Activated naive CD4-positive, alpha-beta T cell treated with anti-CD3 and anti-CD28 coated beads for 36 hours (primary cell): ENCODE measurements at regions not wholly inside any gene's neighbourhood (a gene's known extent, or its start where the extent isn't known, plus 50 kb on each side); places are given as distances from the start of the nearest gene placed in this dataset.

Source experiments
- CTCF ChIA-PET: fragments of 350-600 bp; sonication (Branson Sonifier 250); formaldehyde crosslinking; loops from one replicate; lab custom pipeline; 2021; ENCODE audit warnings: antibody characterized with exemption; lab: Charles Lee
- DNase-seq: peaks from one replicate; pipeline ENCODE4 v3.0.0-alpha.2; 2020
- H3K27ac Mint-ChIP-seq: one replicate; pipeline ENCODE4 v1.8.0; 2021; ENCODE audit warnings: mild to moderate bottlenecking, mixed read lengths
- H3K27me3 Mint-ChIP-seq: one replicate; pipeline ENCODE4 v1.8.0; 2021; ENCODE audit warnings: low read depth, mixed read lengths
- H3K36me3 Mint-ChIP-seq: one replicate; pipeline ENCODE4 v1.8.0; 2021; ENCODE audit warnings: low read depth, mixed read lengths
- H3K4me1 Mint-ChIP-seq: one replicate; pipeline ENCODE4 v1.8.0; 2021; ENCODE audit warnings: low read depth, mixed read lengths
- H3K4me3 Mint-ChIP-seq: one replicate; pipeline ENCODE4 v1.8.0; 2021; ENCODE audit warnings: mild to moderate bottlenecking, moderate library complexity, mixed read lengths
- H3K9me3 Mint-ChIP-seq: one replicate; pipeline ENCODE4 v1.8.0; 2021; ENCODE audit warnings: mixed read lengths
- intact Hi-C: fragments of 100-400 bp; cut with micrococcal nuclease; formaldehyde crosslinking; loops from one replicate; pipeline ENCODE4 v1.15.1; 2023

DNA sequence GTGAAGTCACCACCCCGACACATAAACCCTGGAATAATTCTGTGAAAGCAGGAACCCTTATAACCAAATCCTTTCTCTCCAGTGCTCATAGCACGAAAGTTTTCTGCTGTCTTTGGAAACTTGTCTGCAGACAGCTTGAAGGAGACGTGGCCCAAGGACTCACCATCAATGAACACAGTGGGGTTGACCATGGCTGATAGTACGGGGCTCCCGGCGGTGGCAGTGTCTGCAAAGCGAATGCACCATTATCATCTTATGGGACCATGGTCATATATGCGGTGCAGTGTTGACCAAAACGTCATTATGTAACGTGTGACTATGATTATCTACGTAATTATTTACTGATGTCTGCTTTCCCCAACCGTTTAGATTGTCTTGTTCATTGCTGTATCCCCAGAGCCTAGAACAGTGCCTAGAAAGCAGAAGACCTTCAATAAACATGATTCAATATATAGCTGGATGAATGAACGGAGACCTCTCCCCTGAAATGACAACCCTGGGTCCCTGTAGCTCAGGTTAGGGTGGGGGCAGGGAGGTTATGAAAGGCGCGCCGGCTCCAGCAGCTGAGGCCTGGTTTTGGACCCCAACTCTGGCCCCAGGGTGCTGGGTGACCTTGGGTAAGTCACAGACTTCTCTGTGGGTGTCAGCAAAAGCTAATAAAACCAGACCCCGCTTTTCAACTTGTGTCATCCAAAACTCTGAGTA lies 128.4 kb upstream of the ZBTB40 start:
- Mint-ChIP-seq H3K27ac (no peak overlapping the region), H3K4me1 (no peaks in the 10 kb centered on the region), H3K36me3 (no peaks in the 10 kb centered on the region), H3K27me3 (peaks cover 7% of the 10 kb centered on the region), H3K9me3 (no peaks in the 10 kb centered on the region), H3K4me3 (no peak overlapping the region)
- no peak for DNase-seq
- intact Hi-C loops: no loop called here
- CTCF ChIA-PET: no interaction called here

GRCh38 chr1:22323846-22324504 lies 127.7 kb upstream of the ZBTB40 start:
- CTCF ChIA-PET: no interaction called here
- H3K36me3 Mint-ChIP-seq: no peaks in the 10 kb centered on the region
- H3K4me1 Mint-ChIP-seq: no peaks in the 10 kb centered on the region
- H3K27ac Mint-ChIP-seq: no peak overlapping the region
- no peak for DNase-seq
- intact Hi-C loops: no loop called here
- no peaks in the 10 kb centered on the region for H3K9me3 Mint-ChIP-seq
- H3K4me3 Mint-ChIP-seq: no peak overlapping the region
- peaks cover 3% of the 10 kb centered on the region for H3K27me3 Mint-ChIP-seq

- Mint-ChIP-seq H3K36me3 (no peaks in the 10 kb centered on the region), H3K27ac (no peak overlapping the region), H3K4me3 (no peak overlapping the region), H3K4me1 (no peaks in the 10 kb centered on the region), H3K9me3 (no peaks in the 10 kb centered on the region), H3K27me3 (no peaks in the 10 kb centered on the region)
- intact Hi-C loops: no loop called here
- CTCF ChIA-PET: no interaction called here
- no peak for DNase-seq
Observed at GRCh38 chr1:22325531-22326371, 125.9 kb upstream of the ZBTB40 start.

GRCh38 chr1:22326372-22326915 lies 125.2 kb upstream of the ZBTB40 start:
- Mint-ChIP-seq H3K4me1 (no peaks in the 10 kb centered on the region), H3K36me3 (no peaks in the 10 kb centered on the region), H3K27me3 (peaks cover under 1% of the 10 kb centered on the region), H3K4me3 (no peak overlapping the region), H3K27ac (no peak overlapping the region), H3K9me3 (no peaks in the 10 kb centered on the region)
- DNase-seq: no peak
- CTCF ChIA-PET: no interaction called here
- intact Hi-C loops: no loop called here

GRCh38 chr1:22326931-22327330 lies 124.7 kb upstream of the ZBTB40 start:
- DNase-seq: no peak
- intact Hi-C loops: no loop called here
- Mint-ChIP-seq H3K36me3 (no peaks in the 10 kb centered on the region), H3K27me3 (peaks cover 2% of the 10 kb centered on the region), H3K4me3 (no peak overlapping the region), H3K9me3 (no peaks in the 10 kb centered on the region), H3K4me1 (no peaks in the 10 kb centered on the region), H3K27ac (no peak overlapping the region)
- CTCF ChIA-PET: no interaction called here

DNA sequence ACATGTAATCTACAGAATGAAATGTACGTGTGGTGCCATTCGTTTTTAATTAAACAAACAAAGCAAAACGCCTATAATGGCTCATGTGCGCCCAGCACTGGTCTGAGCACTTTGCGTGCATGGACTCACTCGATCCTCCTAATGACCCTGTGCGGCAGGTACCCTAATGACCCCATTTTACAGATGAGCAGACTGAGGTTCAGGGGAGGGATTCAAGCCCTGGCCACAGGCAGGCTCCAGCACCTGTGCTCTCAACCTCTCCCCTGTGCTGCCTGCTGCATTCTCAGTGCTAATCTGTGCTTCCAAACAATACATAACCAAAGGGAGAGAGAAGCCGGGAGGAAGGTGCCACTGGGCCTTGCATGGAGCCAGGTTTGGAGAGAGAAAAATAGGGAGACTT lies 124.2 kb upstream of the ZBTB40 start:
- DNase-seq: no peak
- CTCF ChIA-PET: no interaction called here
- Mint-ChIP-seq H3K36me3 (no peaks in the 10 kb centered on the region), H3K27me3 (peaks cover 2% of the 10 kb centered on the region), H3K27ac (no peak overlapping the region), H3K4me1 (no peaks in the 10 kb centered on the region), H3K9me3 (no peaks in the 10 kb centered on the region), H3K4me3 (no peak overlapping the region)
- intact Hi-C loops: no loop called here

DNA sequence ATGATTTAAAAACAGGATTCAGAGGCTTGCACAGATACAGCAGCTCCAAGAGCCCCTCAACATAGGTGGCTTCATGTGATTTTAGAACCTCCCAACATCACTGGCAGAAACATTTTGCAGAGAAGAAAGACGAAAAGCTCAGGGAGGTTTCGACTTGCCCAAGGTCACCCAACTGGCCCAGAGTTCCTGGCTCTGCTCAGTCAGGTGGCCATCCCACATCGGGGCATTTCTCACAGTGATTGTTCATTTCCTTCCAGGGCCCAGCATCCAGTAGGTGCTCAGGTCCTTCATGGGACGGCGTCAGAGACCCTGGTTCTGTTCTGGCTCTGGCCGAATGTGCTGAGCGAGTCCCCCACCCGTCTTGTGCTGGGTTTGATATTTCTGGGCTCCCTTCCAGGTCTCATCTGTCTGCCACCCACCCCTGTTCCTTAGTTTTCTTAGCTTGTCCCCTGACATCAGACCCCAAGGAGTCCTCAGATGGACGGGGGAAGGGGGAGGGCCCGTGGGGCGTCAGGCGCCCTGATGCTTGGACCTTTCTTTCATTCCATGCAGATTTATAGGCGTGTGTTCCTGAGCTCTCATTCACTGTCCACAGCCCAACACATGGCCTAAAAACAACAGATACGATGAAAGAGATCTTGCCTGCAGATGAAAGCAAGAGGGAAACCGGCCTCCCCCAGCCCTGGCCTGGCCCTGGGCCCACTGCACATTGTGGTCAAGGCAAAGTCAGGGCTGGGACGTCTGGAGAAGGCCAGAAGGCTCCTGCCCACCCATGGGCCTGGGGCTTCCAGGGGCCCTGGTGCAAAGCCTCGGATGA lies 123.1 kb upstream of the ZBTB40 start:
- CTCF ChIA-PET: interaction anchor here (0.6 kb wide), 1 partner anchor 13 kb away, joined by 3 read pairs; no protein-coding TSS in a partner anchor
- Mint-ChIP-seq H3K9me3 (no peaks in the 10 kb centered on the region), H3K4me1 (no peaks in the 10 kb centered on the region), H3K36me3 (no peaks in the 10 kb centered on the region), H3K27me3 (peaks cover 5% of the 10 kb centered on the region), H3K4me3 (no peak overlapping the region), H3K27ac (no peak overlapping the region)
- intact Hi-C loops: no loop called here
- DNase-seq: no peak

- H3K36me3 Mint-ChIP-seq: no peaks in the 10 kb centered on the region
Observed at GRCh38 chr1:22329148-22329515, 122.5 kb upstream of the ZBTB40 start.

DNA sequence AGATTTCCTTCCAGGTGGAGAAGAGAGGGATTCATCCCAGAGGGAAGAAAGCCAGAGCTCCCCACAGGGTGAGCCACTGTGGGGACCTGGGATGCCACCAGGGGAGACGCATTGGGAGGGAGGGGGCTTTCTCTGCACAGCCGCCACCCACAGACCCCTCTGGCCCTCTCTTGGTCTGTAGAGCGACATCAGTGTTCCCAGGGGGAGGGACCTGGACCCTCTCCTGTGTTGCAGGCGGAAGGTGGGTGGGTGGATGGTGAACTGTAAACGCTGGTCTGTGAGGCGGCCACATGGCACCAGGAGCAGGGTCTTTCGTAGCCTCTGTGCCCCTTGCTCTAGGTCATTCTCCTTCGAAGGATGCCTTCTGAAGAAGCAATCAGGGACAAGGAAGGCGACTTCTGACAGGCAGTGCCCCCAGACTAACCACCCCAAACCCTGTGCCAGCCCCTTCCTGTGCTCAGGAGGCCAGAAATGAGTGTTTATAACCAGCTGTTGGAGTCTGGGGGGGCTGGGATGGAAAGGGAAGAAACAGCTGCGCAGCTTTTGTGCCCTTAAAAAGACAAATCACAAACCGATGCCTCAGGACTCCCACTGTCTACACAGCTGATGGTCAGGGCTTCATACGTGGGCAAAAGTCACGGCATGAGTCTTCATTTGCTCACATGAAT lies 121.4 kb upstream of the ZBTB40 start:
- Mint-ChIP-seq H3K4me3 (no peak overlapping the region), H3K4me1 (no peaks in the 10 kb centered on the region), H3K27ac (no peak overlapping the region), H3K36me3 (no peaks in the 10 kb centered on the region), H3K27me3 (peaks cover 5% of the 10 kb centered on the region), H3K9me3 (no peaks in the 10 kb centered on the region)
- CTCF ChIA-PET: interaction anchor here (0.6 kb wide), 1 partner anchor 21 kb away, joined by 5 read pairs; no protein-coding TSS in a partner anchor
- no peak for DNase-seq
- intact Hi-C loops: no loop called here

More at GRCh38 chr1:22329148-22329515, 122.5 kb upstream of the ZBTB40 start:
- no peak overlapping the region for H3K4me3 Mint-ChIP-seq
- DNase-seq: no peak
- CTCF ChIA-PET: no interaction called here
- H3K27ac Mint-ChIP-seq: no peak overlapping the region
- intact Hi-C loops: no loop called here
- H3K27me3 Mint-ChIP-seq: peaks cover 5% of the 10 kb centered on the region
- H3K4me1 Mint-ChIP-seq: no peaks in the 10 kb centered on the region
- no peaks in the 10 kb centered on the region for H3K9me3 Mint-ChIP-seq

DNA sequence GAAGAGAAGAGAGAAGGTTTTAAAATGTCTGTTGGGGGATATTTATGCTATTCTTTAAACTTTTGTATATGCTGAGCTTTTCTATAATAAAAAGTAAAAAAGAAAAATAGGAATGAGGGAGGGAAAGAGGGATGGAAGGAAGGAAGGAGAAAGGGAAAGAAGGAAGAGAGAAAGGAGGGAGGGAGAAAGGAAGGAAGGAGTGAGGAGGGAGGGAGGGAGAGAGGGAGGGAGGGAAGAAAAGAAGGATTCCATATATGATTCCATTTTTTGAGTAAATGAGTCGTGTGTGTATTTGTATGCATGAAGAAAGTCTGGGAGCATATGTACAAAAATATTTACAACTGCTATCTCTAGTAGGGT lies 120.9 kb upstream of the ZBTB40 start:
- H3K4me1 Mint-ChIP-seq: no peaks in the 10 kb centered on the region
- DNase-seq: no peak
- CTCF ChIA-PET: interaction anchor here (0.6 kb wide), 1 partner anchor 21 kb away, joined by 5 read pairs; no protein-coding TSS in a partner anchor
- no peak overlapping the region for H3K27ac Mint-ChIP-seq
- no peak overlapping the region for H3K4me3 Mint-ChIP-seq
- no peaks in the 10 kb centered on the region for H3K36me3 Mint-ChIP-seq
- intact Hi-C loops: no loop called here
- no peaks in the 10 kb centered on the region for H3K9me3 Mint-ChIP-seq
- peaks cover 5% of the 10 kb centered on the region for H3K27me3 Mint-ChIP-seq

DNA sequence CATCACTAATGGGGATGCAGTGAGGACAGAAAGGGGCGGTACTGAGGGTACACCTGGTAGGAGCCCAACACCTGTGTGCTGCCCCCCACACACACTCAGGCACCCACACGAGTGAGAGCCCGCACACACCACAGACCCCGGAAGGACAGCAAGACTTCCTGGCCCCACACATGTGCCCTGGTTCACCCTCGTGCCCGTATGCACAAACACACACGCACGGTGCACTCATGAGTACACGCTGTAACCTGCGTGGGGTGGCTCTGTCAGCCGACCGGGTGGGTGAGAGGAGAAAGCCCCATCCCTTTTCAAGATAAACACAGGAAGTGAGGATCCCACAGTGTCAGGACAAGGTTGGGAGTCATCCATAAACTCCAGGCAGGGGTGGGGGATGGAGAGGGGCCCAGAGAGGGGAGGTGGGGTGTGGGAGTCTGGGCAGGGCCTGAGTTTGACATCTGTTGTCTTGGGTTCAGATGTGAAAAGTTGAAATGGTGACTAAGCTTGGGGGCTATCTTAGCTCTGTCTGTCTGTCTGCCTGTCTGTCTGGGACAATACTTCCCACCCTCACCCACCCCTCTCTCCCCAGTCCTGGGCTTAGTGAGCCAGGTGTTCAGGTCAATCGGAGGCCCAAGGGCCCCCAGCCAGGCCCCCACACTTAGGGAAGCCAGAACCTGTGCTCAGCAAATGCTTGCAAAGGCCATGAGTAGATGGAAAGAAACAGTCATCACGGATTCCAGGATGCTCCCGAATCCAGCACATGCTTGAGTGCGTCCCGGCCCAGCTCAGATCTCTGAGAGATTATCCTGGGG lies 119.8 kb upstream of the ZBTB40 start:
- no peak overlapping the region for H3K27ac Mint-ChIP-seq
- intact Hi-C loops: no loop called here
- CTCF ChIA-PET: no interaction called here
- no peaks in the 10 kb centered on the region for H3K4me1 Mint-ChIP-seq
- H3K4me3 Mint-ChIP-seq: no peak overlapping the region
- H3K9me3 Mint-ChIP-seq: no peaks in the 10 kb centered on the region
- no peaks in the 10 kb centered on the region for H3K36me3 Mint-ChIP-seq
- H3K27me3 Mint-ChIP-seq: peaks cover 5% of the 10 kb centered on the region
- no peak for DNase-seq
